Mesenchymal stem cell (in vitro differentiated cells and primary cell): ENCODE measurements at regions not wholly inside any gene's neighbourhood (a gene's known extent, or its start where the extent isn't known, plus 50 kb on each side); places are given as distances from the start of the nearest gene placed in this dataset.

ENCODE experiments used
- DNase-seq: peaks from one replicate; pipeline ENCODE4 v3.0.0-alpha.2; 2013
- H2AFZ ChIP-seq: one replicate; pipeline ENCODE4 v1.6.1; 2013; ENCODE audit warnings: low read depth, mild to moderate bottlenecking, control low read depth, inconsistent platforms, low read length, moderate library complexity
- H2AK5ac ChIP-seq: 2 replicates; pipeline ENCODE4 v1.6.1; 2013; ENCODE audit warnings: low read length, moderate library complexity, mild to moderate bottlenecking, inconsistent platforms; ENCODE audit not compliant: severe bottlenecking
- H2BK120ac ChIP-seq: one replicate; pipeline ENCODE4 v1.6.1; 2013; ENCODE audit warnings: low read depth, mild to moderate bottlenecking, inconsistent platforms, low read length, moderate library complexity
- H2BK12ac ChIP-seq, 2 experiments: one replicate each; pipeline ENCODE4 v1.6.1; 2013; ENCODE audit warnings: inconsistent platforms in 2 of 2, low read length in 2 of 2, mild to moderate bottlenecking in 2 of 2, moderate library complexity in 2 of 2, control low read depth in 1 of 2
- H2BK15ac ChIP-seq: one replicate; pipeline ENCODE4 v1.6.1; 2013; ENCODE audit warnings: mild to moderate bottlenecking, low read depth, inconsistent platforms; ENCODE audit not compliant: poor library complexity, severe bottlenecking
- H2BK5ac ChIP-seq: 2 replicates; pipeline ENCODE4 v1.6.1; 2013; ENCODE audit warnings: low read depth, mild to moderate bottlenecking, low read length, control low read depth, inconsistent platforms; ENCODE audit not compliant: poor library complexity, severe bottlenecking
- H3K14ac ChIP-seq, 2 experiments: one replicate each; pipeline ENCODE4 v1.6.1; 2013; ENCODE audit warnings: inconsistent platforms in 2 of 2, low read length in 2 of 2, control low read depth in 1 of 2, mild to moderate bottlenecking in 1 of 2, moderate library complexity in 1 of 2
- H3K18ac ChIP-seq, 2 experiments: one replicate each; pipeline ENCODE4 v1.6.1; 2013; ENCODE audit warnings: inconsistent platforms in 2 of 2, low read length in 2 of 2, control low read depth in 1 of 2, low read depth in 1 of 2, mild to moderate bottlenecking in 1 of 2
- H3K23ac ChIP-seq, 2 experiments: one replicate each; pipeline ENCODE4 v1.6.1; 2013; ENCODE audit warnings: inconsistent platforms in 2 of 2, low read length in 2 of 2, mild to moderate bottlenecking in 2 of 2, moderate library complexity in 2 of 2, control low read depth in 1 of 2
- H3K27ac ChIP-seq: 2 replicates; pipeline ENCODE4 v1.5.1; 2013; ENCODE audit warnings: mild to moderate bottlenecking, moderate library complexity, low read length, control low read depth, inconsistent platforms; ENCODE audit not compliant: poor library complexity, severe bottlenecking
- H3K27me3 ChIP-seq, 2 experiments: 2 replicates each; pipeline versions ENCODE4 v1.6.1 to v1.7.0; 2013; ENCODE audit warnings: low read length in 2 of 2, mild to moderate bottlenecking in 2 of 2, moderate library complexity in 2 of 2, control low read depth in 1 of 2, inconsistent platforms in 1 of 2; ENCODE audit not compliant: control insufficient read depth in 1 of 2, insufficient read depth in 1 of 2
- H3K36me3 ChIP-seq, 2 experiments: 2 replicates each; pipeline versions ENCODE4 v1.6.1 to v1.7.0; 2013; ENCODE audit warnings: low read length in 2 of 2, control low read depth in 1 of 2, inconsistent platforms in 1 of 2, low read depth in 1 of 2, mild to moderate bottlenecking in 1 of 2; ENCODE audit not compliant: insufficient read depth in 2 of 2, control insufficient read depth in 1 of 2
- H3K4ac ChIP-seq, 2 experiments: one replicate each; pipeline ENCODE4 v1.6.1; 2013; ENCODE audit warnings: inconsistent platforms in 2 of 2, low read length in 2 of 2, mild to moderate bottlenecking in 2 of 2, moderate library complexity in 2 of 2, control low read depth in 1 of 2, low read depth in 1 of 2
- H3K4me1 ChIP-seq: 2 replicates; pipeline ENCODE4 v1.6.1; 2013; ENCODE audit warnings: low read depth, low read length, control low read depth; ENCODE audit not compliant: control insufficient read depth, insufficient read depth
- H3K4me2 ChIP-seq: 2 replicates; pipeline ENCODE4 v1.6.1; 2013; ENCODE audit warnings: low read length, mild to moderate bottlenecking, inconsistent platforms; ENCODE audit not compliant: poor library complexity, severe bottlenecking
- H3K4me3 ChIP-seq, 2 experiments: 2 replicates each; pipeline versions ENCODE4 v1.5.1 to v1.7.0; 2013; ENCODE audit warnings: low read length in 2 of 2, mild to moderate bottlenecking in 2 of 2, control low read depth in 1 of 2, low read depth in 1 of 2; ENCODE audit not compliant: insufficient read depth in 1 of 2
- H3K79me1 ChIP-seq: replicated peaks from 2 replicates; pipeline ENCODE4 v1.6.1; 2013; ENCODE audit warnings: mild to moderate bottlenecking, control low read depth, low read length, inconsistent platforms; ENCODE audit not compliant: poor library complexity, severe bottlenecking
- H3K9ac ChIP-seq: 2 replicates; pipeline ENCODE4 v1.7.0; 2013; ENCODE audit warnings: mild to moderate bottlenecking, low read length, moderate library complexity
- H3K9me3 ChIP-seq: 2 replicates; pipeline ENCODE4 v1.7.0; 2013; ENCODE audit warnings: mild to moderate bottlenecking, low read length; ENCODE audit not compliant: control insufficient read depth
- H4K8ac ChIP-seq: one replicate; pipeline ENCODE4 v1.6.1; 2013; ENCODE audit warnings: inconsistent platforms, mild to moderate bottlenecking, low read length, moderate library complexity
- H4K91ac ChIP-seq: one replicate; pipeline ENCODE4 v1.6.1; 2013; ENCODE audit warnings: mild to moderate bottlenecking, low read length, inconsistent platforms
- WGBS: methylation state at CpG from one replicate; pipeline ENCODE4 v1.1.7; 2013; ENCODE audit warnings: mixed read lengths; 5-methylcytosine and 5-hydroxymethylcytosine counted together

DNA sequence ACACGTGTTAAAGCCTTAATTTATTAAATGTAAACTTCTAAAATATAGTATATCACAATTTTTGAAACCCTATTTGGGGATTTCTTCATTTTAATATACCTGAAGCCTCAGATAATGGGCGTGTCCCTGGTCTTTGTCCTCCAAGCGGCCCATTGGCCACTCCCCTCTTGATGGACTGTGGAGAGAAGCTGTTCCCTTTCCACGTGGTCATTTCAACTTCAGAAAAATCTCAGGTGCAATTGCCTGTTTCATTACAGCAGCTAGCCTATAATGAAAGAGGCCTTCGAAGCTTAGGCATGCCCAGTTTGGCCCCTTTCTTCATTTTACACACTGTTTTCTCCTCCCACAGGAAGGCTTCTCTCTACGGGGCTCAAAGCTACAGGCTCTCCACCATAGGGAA, 131.4 kb upstream of the ARHGAP5 start:
- no peak overlapping the region for H3K9ac ChIP-seq
- no peak overlapping the region for H2BK5ac ChIP-seq
- no peaks in the 10 kb centered on the region for H3K36me3 ChIP-seq
- H2BK15ac ChIP-seq, result no peak overlapping the region
- no peak overlapping the region for H3K23ac ChIP-seq
- H3K27me3 ChIP-seq, result no peaks in the 10 kb centered on the region
- no peak overlapping the region for H3K4me3 ChIP-seq
- no peaks in the 10 kb centered on the region for H3K9me3 ChIP-seq
- H3K18ac ChIP-seq, result no peak overlapping the region
- no peak overlapping the region for H4K8ac ChIP-seq
- H3K4me1 ChIP-seq, result no peaks in the 10 kb centered on the region
- H2AK5ac ChIP-seq, result no peak overlapping the region
- H3K79me1 ChIP-seq, result no peaks in the 10 kb centered on the region
- no peak overlapping the region for H3K27ac ChIP-seq
- H3K4ac ChIP-seq, result no peak overlapping the region
- H2AFZ ChIP-seq, result no peak overlapping the region
- no peak overlapping the region for H2BK120ac ChIP-seq
- no peak overlapping the region for H3K14ac ChIP-seq
- H4K91ac ChIP-seq, result no peak overlapping the region
- DNase-seq, result no peak
- no peak overlapping the region for H2BK12ac ChIP-seq
- 91% methylated on average over 5 of the region's 6 CpGs for WGBS
- no peak overlapping the region for H3K4me2 ChIP-seq

DNA sequence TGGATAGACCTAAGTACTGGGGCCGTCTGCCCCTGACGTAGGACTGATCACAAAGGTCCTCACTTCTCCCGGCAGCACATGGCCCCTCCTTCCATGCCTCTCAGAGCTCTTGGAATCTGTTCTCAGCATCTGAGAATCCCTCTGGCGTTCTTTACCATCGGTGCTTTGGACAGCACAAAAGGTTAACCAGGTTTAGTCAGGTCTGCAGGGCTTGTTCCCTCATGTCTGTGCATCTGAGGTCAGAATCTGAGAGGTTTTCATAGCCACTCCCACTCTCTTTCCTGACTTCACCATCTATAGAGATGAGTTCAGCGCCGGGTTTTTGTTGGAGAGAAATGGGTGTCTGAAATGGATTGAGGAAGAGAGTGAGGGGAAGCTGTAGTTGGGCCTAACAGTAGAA, 130.0 kb upstream of the ARHGAP5 start:
- Histone ChIP-seq H3K4me1 (peaks cover 2% of the 10 kb centered on the region), H3K9me3 (no peaks in the 10 kb centered on the region), H3K4me2 (no peak overlapping the region), H3K79me1 (no peaks in the 10 kb centered on the region), H3K9ac (no peak overlapping the region), H3K18ac (no peak overlapping the region), H2AK5ac (no peak overlapping the region), H2BK120ac (no peak overlapping the region), H3K27ac (no peak overlapping the region), H3K23ac (no peak overlapping the region), H3K27me3 (no peaks in the 10 kb centered on the region), H4K8ac (no peak overlapping the region), H3K4ac (no peak overlapping the region), H3K4me3 (no peak overlapping the region), H2BK12ac (peak overlapping the region; percentile 10 to 49), H3K36me3 (no peaks in the 10 kb centered on the region), H2AFZ (no peak overlapping the region), H4K91ac (no peak overlapping the region), H2BK15ac (peak overlapping the region; percentile 6), H3K14ac (no peak overlapping the region), H2BK5ac (no peak overlapping the region)
- no peak for DNase-seq
- WGBS, result 89% methylated on average over 7 of the region's 7 CpGs

DNA sequence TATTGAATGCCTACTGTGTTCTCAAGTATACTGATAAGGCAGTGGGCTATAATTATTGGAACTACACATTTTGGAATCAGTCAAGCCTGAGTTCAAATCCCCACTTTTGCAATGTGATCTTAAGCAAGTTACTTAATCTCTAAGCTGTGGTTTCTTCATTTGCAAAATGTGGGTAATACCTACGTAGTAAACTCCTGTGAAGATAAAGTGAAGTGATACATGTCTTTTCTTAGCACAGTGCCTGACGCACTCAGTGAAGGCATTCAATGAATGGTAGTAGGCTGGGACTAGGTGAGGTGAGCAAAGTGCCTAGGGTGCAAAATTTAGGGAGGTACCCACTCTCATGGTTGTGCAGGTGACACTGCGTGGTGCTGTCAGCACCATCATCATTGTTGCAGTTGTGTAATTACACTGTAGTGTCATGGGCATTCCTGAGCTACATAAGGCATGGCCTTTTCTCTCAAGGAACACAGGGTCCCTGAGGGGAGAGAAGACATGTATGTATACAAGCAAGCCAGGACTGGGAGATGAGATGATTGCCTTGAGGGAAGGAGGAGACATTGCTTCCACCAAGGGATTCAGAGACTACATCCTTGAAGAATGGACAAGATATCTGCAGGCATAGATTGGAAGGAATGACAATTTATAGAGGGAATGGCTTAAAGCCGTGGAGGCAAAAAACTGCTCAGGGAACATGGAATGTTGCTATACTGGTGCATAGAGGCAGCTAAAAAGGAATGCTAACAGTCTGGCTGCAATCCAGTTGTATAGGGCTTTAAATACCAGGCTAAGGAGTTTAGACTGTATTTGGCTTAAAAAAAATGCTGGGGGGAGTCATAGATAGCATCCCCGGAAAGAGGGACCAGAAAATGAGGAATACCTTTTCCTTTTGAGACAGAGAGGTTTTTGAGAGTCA, 129.2 kb upstream of the ARHGAP5 start:
- H3K23ac ChIP-seq, result no peak overlapping the region
- H4K8ac ChIP-seq, result no peak overlapping the region
- peak overlapping the region; percentile 14 to 16 for H3K18ac ChIP-seq
- no peaks in the 10 kb centered on the region for H3K9me3 ChIP-seq
- H3K4me2 ChIP-seq, result no peak overlapping the region
- H2BK120ac ChIP-seq, result no peak overlapping the region
- no peak overlapping the region for H2AFZ ChIP-seq
- H2BK12ac ChIP-seq, result peak overlapping the region; percentile 53 to 73
- peaks cover 2% of the 10 kb centered on the region for H3K4me1 ChIP-seq
- H3K4ac ChIP-seq, result no peak overlapping the region
- H2BK5ac ChIP-seq, result no peak overlapping the region
- H2BK15ac ChIP-seq, result no peak overlapping the region
- H3K9ac ChIP-seq, result no peak overlapping the region
- 79% methylated on average over 5 of the region's 5 CpGs for WGBS
- no peak overlapping the region for H3K4me3 ChIP-seq
- DNase-seq, result no peak
- no peaks in the 10 kb centered on the region for H3K79me1 ChIP-seq
- peak overlapping the region in 1 of 2 experiments; percentile 69 for H3K14ac ChIP-seq
- H4K91ac ChIP-seq, result no peak overlapping the region
- H2AK5ac ChIP-seq, result no peak overlapping the region
- no peaks in the 10 kb centered on the region for H3K36me3 ChIP-seq
- no peak overlapping the region for H3K27ac ChIP-seq
- no peaks in the 10 kb centered on the region for H3K27me3 ChIP-seq

DNA sequence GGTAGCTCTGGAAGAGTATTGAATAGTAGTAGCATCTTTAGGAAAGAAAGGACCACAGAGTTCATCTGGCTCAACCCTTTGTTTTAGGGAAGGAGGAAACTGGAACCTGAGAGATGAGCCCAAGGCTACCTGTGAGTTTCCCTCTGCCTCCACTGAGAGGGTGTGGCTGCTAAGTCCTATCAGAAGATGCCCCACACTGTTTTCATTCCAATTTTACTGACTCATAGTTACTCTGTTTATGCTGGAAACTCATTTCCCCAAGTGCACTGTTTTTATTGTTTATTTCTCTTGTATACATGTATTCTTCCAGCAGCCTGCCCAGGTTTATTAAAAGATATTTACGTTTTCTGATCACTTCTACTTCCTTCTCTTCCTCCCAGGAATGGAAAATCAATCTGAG, 127.4 kb upstream of the ARHGAP5 start:
- Histone ChIP-seq H3K9ac (no peak overlapping the region), H2BK15ac (no peak overlapping the region), H3K4me2 (no peak overlapping the region), H4K8ac (no peak overlapping the region), H3K4ac (no peak overlapping the region), H3K23ac (no peak overlapping the region), H3K4me3 (no peak overlapping the region), H4K91ac (no peak overlapping the region), H2BK120ac (no peak overlapping the region), H3K14ac (no peak overlapping the region), H2AFZ (no peak overlapping the region), H3K18ac (peak overlapping the region in 1 of 2 experiments; percentile 3), H2AK5ac (no peak overlapping the region), H3K27ac (no peak overlapping the region), H3K4me1 (peaks cover 2% of the 10 kb centered on the region), H2BK5ac (no peak overlapping the region), H3K36me3 (no peaks in the 10 kb centered on the region), H3K27me3 (no peaks in the 10 kb centered on the region), H2BK12ac (peak overlapping the region in 1 of 2 experiments; percentile 34), H3K9me3 (no peaks in the 10 kb centered on the region), H3K79me1 (no peaks in the 10 kb centered on the region)
- peak; percentile 80 for DNase-seq
- WGBS, result no CpG with 5 or more reads among the region's 1 CpG
